Retina (tissue), 1 donor: ENCODE measurements at regions not wholly inside any gene's neighbourhood (a gene's known extent, or its start where the extent isn't known, plus 50 kb on each side); places are given as distances from the start of the nearest gene placed in this dataset.

Experiments
- DNase-seq: peaks from one replicate; pipeline ENCODE4 v3.0.0-alpha.2; 2016

DNA sequence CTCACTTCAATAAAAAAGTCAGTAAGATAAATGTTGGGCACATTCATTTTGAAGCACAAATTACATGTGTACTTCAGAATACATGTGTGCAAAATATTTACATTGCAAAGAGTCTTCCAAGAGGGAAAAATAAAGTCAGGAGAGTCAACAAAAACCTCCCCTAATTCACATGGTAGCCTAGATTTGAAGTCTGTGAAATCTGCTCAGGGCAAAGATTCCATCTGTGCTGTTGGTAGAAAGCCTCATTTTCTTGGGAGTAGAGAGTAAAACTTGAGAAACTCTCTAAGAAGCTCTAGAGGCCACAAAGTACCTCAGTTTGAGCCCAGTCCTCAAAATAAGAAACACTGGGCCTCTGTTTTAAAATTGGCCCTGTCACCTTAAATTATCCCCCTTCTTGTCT is 303.4 kb downstream of the RAB28 start:
- no peak for DNase-seq

DNA sequence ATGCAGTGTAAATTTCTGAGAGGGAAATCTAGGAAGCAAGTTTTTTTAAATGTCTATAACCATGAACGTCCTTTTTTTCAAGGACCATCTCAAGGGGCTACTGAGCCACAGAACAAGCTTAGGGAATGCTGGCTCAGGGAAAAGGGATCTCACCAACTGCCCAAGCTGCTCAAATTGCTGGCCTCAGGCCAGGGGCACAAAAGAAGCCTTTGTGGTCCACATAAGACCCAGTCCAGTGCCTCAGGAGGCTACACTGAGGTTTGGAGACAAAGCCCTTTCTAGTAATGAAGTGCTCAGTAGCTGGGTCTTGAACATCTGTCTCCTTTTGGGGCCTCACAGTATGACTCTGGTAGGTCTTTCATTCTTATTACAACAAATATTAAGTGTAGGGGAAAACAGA is 305.5 kb downstream of the RAB28 start:
- DNase-seq = no peak

DNA sequence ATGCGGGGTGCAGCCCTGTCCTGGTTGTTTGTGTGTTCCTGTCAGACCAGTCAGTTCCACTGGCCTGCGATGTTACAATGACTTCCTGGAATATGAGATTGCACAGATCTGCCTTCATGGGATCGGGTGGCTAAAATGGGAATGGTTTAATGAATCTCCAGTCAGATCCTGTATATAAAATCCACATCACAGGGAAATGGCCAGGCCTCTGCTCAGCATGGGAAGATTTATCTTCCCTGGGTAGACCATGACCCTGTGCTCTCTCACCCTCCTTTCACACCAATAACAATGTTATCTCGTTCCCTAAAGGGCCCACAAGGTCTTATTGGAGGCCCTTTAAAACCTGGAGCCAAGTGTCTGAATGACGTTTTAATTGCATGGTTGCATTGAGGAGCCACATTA is 307.4 kb downstream of the RAB28 start:
- DNase-seq = no peak

DNA sequence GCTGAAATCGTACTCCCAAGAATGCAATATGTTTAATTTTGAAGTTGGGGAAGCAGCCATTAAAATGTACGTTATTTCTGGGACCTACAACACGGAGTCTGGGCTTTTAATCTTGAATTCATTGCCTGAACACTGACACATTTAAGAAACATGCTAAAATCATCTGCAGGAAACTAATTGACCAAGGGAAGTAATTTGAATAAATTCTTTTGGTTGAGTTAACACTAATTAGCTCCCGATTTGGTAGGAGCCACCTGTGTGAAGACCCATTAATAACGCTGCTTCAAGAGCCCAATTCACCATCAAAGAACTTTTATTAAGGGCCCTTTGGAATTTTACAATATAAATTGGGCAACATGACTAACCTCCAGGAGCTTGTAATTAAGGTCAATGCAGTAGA is 309.2 kb downstream of the RAB28 start:
- no peak for DNase-seq

DNA sequence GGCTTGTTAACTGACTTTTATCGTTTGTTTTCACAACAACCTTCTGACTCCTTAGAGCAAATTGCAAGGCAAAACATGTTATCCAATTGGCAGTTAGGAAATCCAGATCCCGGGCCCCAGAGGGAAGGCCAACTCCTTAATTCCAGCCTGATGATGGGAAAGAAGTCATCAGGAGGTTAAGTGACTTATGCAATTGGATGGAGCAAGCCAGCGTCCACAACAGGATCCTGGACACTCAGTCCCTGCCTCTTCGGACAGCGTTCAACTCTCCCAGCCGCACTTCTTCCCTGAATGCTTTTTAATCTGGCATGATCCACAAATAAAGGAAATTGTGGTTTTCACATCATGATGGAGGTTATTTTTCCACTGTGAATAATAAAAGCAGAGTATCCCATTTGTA is 310.1 kb downstream of the RAB28 start:
- DNase-seq = no peak

DNA sequence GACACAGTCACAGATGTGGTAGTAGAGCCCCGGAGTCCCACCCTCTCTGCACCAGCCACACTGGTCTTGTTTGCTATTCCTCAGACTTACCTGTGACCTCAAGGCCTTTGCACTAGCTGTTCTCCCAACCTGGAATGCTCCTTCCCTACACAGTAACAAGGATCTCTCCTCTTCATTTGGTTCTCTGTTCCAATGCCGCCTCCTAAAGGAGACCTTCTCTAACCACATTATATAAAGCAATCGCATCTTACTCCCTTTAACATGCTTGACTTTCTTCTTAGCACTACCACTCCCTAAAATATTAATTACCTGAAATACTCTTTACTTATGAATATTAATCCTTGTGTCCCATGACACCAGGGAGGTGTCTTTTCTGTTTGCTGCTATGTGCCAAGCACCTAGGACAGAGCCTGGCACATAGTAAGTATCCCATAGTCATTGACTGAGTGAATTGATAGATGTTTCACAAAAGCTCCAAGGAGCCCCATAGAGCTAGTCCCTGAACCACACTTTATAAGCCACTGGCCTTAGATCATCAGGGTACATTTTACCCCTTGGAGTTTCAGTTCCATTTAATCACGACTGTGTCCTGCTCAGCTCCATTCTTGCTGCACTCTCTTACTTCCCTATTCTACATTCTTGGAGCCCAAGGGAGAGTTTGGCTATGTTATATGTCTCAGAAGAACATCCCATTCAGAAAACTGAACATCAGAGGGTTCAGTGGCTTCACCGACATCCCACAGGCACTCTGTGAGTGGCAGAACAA is 312.7 kb downstream of the RAB28 start:
- DNase-seq = no peak

DNA sequence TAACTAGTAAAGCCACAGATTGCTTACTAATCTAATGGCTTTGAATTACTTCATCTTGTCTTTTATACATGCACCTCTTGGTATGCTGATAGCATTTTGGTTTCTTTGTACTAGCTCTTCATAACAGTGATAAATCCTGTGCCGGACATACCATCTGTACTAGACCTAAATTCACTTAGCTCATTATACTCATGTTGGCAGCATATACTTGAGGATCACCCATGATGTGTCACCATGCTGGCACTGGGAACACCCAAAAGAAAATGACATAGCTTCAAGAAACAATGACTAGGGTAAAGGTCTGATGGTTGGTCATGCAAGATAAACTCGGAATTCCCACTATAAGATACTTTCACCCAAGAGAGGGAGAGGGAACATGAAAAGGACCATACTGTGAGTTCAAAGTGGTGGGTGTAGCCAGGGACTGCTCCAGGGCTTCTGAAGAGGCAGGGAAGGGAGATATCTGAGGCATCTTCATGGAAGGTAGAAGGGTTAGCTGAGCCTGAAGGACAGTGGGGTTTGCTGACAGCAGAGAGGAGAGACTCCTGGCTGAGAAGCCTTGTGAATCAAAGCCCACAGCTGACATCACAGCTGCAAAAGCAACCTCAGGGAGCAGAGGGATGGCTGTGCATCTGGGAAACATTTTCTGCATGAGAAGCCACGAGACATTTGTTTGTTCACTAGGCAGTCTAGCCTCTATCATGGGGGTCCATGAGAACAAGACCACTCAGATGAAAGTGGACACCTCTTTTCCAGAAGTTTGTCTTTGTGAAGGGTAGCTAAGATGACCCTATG is 314.2 kb downstream of the RAB28 start:
- no peak for DNase-seq

DNA sequence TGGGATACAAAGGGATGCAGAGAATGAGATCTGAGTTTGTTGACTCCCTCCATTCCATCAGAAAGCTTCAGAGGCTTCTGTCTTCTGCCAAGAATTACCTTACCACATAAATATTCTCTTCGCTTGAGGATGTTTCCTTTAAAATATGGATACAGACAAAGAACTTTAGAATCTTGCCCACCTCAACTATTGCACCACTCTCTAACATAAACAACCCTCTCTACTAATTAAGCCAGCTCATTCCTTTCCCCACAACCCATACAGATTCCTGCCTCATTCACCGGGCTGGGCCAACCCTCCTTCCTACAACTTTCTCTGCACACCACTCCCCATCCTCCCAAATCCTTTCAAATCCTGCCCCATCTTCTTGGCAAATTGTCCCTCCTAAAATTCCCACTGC is 315.8 kb downstream of the RAB28 start:
- no peak for DNase-seq

DNA sequence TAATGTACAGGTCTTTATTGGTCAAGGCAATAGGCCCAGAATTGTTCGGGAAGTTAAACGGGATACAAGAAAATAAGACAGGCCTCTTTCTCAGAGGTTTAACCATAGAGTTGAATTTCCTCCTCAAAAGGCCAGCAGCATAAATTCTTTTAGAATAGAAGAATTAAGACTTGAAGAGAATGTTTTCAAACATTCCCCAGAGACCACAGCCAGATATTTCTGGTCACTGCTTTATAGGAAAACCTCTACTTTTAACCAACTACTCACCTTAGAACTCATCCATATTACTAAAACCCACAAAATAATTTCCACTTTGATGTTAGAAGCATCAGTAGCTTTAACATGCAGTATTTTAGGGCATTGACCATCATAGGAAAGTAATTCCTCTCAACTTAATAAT is 317.9 kb downstream of the RAB28 start:
- no peak for DNase-seq

DNA sequence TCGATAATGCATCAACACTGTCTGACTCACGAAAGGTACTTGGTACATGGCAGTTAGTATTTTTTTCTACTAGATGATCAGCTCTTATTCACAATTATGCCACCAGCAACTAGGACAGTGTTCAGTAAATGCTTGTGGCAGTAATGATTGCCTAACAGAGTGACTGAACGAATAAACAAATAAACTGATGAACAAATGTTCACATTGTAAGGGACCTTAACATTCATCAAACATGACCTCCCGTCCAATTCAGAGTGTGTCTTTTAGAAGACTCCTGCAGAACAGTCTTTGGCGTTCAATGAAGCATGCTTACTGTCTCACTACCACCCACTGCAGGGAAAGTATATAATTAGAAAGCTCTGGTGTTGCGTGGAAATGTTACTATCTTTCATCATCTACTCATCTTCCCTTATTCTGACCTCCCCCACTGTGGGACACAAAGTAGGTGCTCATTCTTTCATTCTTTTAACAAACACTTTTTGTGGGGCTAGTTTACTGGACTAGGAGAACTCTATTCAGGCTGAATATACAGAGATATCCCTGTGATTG is 319.3 kb downstream of the RAB28 start:
- DNase-seq = no peak

DNA sequence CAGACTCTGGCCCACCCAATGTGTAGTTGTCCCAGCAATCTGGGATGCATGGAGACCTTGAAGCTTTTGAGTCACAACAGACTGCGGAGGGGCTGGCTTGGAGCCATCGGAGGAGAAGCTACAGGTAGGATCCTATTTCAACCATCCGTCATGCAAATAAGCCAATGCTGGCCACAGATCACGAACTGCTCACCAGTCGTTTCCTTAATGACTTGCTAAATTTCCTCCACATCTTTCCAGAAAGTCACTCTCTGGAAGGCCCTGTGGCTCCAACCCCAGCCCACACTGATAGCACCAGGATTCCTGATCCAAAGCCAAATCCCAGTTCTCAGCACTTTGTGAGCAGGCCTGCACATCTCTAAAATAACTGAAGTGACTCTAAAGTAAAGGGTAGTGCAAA is 321.3 kb downstream of the RAB28 start:
- no peak for DNase-seq

DNA sequence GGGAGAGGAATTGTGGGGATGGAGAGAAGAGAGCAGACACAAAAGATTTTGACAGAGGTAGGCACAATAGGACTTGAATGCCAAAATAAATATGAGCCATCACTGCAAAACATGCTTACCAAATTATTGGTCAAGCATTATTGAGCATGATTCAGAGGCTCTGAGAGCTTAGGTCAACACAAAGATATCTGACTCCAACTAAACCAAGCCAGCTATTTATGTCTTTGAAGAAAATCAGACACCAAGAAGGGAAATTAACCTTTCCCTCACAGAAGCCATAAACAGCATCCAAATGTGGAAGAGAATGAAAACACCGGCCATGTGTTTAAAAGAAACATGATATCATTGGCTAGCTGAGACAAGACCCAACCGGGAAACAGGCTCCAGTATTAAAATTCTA is 323.2 kb downstream of the RAB28 start:
- DNase-seq = no peak

DNA sequence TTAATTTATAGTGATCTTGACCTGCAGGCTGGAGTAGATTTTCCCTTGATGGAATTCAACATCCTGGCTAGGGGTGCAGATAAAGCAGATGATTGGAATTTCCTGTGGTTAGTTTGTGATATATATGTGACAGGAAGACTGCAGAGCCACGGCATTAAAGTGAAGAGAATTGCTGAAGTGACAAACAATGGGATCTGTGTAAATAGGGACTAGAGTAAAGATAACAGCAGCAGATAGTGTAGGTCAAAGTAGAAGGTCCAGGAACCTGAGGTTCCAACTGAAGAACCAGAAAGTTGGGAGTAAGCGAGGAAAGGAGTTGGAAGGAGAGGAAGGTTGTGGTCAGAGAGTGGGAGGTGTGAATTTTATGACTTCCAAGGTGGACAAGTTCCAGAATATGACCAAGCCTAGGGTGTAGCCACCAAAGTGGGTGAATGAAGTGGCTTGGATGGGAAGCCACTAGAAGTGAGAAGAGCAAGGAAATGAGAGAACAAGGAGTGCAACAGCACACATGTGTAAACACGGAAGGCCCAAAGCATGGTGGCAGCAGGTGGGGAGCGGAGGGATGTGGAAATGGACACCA is 325.0 kb downstream of the RAB28 start:
- DNase-seq = no peak

DNA sequence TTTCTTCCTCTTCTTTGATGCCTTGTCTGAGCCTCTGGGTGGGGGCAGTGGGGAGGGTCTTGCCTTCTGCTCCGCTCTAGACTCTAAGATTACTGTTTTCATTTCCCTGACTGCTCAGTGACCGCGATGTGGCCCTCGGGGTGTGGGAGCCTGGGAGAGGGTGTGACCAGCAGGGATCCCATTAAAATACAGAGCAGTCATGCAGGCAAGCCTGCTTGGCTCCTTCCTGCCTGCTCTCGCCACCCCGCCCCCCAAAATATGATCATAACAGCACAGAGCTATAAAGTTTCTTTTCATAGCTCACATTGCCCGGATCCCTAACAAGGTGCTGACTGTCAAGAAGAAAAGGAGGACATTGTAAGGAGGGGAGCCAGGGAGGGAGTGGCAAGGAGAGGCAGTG is 332.9 kb downstream of the RAB28 start:
- no peak for DNase-seq

DNA sequence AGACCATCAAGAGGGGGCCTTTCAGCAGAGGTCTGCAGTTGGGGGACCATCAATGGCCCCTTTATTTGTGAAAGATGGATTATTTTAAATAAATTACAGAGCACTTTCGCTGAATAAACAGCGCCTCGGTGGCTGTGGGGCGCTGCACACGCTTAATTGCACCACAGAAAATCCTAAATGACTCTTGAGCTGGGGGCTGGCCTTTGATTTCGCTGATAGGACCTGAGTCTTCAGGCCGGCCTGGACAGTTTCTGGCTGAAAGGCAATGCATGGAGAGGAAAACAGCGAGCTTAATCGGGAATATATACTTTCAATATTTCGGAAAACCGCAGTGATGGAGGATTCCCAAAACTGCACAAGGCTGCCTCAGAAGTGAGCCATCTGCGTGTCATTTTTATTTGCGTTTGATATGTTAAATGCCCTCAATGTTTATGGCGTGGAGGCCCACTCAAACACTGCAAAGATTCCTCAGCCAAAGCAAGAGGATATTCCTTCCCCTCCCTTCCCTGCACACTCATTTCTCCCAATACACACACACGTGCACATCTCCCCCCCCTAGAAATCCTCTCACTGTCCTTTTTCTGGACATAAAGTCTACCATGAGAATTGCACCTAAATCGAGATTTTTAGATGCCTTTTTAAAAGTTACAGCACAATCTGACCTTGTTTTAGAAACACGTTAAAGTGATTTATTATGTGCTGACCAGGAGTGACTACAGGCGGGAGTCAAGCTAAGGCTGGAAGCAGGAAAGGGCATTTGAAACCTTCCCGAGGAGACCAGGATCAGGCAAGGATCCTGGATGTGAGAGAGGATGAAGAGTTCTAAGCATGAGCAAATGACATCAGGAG is 340.7 kb downstream of the RAB28 start:
- no peak for DNase-seq

DNA sequence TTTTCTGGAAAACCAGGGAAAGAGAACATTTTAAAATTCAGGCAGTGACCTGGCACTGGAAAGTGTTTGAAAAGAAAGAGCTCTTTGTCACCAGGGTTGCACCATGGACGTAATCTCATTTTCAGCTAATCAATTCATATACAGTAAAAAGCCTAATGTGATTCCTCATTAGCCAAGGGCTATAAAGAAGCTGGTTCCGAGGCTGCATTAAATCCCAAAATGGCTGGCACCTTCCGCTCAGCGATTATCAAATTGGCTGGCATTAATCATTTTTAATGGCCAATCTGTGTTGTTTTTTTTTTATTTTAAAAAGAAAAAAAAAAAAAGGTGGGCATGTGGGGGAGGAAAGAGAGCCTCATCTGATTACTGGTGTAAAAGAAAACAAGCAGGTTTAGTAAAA is 341.4 kb downstream of the RAB28 start:
- no peak for DNase-seq

DNA sequence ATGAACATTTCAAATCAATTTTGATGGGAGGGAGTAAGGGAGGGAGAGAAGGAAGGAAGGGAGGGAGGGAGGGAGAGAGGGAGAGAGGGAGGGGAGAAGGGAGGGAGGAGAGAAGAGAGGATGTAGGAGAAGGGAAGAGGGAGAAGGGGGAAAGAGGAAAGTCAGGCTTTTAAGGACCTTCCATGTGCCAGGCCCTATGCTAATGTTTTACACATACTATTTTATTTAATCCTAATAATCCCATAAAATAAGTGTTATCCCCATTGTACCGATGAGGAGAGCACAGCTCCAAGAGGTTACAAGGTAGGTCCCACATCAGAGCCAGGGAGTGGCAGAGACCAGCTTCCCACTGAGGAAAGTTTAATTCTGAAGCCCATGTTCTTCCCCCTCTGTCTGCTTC is 341.9 kb downstream of the RAB28 start:
- no peak for DNase-seq

DNA sequence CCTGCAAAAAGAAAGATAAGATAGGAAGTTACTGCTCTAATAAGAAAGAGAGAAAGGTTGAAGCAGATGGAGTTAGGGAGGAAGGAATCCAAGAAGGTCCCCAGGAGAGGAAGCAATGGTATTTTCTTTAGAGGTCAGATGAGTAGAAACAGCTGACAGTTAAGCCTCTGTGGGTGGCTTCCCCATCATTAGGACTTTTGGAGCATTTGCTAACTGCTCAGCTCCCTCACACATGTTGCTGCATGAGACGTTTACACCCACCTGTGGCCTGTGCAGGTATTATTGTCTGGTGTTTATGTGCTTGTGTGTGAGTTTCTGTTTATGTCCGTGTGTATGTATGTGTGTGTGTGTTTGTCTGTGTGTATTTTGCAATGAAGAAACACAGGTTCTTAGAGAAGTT is 346.8 kb downstream of the RAB28 start:
- DNase-seq = no peak

DNA sequence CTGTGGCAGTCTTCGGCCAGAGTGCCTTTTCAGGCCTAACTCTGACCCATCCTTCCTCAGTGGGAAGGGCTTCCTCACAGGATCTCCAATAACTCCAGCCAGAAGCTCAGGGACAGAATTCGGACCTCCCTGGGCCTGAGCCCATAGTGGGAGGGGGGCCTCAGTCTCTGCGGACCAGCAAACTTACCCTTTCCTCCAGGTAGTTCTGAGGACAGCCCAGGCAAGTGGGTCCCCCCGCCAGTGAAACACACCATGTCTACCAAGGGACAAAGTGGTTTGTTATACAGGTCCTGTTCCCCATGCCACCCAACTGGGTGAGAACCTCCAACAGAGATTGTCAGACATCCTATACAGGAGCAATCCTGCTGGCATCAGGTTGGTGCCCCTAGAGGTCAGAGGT is 350.4 kb downstream of the RAB28 start:
- no peak for DNase-seq

DNA sequence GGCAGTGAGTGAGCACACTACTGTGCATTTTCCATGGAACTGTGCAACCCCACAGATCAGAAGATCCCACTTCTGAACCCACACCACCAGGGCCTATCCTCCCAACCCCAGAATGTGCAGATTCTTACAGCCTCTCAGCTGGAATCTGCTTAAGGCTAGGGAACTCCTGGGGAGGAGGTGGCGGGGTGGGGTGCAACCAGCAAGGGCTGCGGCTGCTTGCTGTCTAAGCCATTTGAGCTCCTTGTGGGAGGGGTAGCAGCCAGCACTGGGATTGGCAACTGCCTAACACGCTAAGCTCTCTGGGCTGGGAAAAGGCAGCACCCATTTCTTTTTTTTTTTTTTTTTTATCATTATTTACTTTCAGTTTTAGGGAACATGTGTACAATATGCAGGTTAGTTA is 353.3 kb downstream of the RAB28 start:
- DNase-seq = no peak

DNA sequence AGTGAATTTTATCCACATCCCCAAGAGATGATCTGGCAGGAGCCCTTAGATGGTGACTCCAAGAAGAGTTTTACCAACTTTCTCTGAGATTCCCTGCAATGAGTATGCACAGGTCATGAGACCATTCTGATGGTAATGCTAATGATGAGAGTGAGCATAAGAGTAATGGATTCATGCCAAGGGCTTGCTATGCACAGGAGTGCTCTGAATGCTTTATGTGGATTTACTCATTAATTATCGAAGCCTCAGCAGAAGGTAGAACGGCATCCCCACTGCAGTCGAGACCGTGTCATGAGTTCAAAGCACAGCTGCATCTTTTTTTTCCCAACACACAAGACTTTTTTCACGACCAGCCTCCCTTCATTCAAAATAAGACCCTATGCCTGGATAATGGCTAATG is 355.0 kb downstream of the RAB28 start:
- no peak for DNase-seq

DNA sequence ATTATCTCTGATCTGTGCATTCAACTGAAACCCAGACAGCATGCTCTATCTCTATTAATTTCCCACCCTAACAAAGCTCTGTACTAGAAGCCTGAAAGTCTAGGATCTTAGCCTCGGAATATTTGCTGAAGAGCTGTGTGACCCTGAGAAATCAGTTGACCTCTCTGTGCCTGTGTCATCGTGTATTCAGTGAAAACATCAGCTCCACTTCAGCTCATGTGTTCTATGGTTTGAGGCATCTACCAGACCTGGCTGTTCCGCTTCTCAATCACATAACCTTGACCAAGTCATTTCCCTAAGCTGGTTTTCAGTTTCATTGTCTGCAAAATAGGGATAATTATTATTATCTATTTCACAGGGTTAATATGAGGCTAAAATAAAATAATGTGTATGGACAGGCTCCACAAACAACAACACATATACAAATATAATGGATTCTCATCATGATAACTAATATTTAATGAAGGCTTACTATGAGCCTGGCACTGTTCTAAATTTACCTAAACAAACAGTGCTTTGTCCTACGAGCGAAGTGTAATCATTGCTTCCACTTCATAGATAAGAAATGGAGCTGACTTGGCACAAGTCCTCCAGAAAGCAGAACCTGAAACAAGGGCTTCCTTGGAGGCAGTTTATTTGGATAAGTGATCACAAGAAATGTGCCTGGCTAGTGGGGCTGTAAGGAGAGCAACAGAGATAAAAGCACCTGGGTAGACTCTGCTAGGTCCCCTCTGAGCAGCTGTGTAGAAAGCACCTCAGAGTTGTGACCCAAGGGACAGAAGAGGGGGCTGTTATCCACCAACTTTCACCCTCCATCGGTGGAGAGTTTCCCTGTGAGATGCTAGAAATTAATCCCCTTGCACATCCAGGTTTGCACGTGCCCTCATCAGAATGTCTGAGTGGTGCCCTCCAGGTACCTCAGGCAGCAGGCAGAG is 356.9 kb downstream of the RAB28 start:
- no peak for DNase-seq
